Activated CD4-positive, alpha-beta T cell treated with anti-CD3 and anti-CD28 coated beads, Interleukin-2, Interleukin-6, amounts not matched to agents 100 ng/mL and 50 ng/mL, durations not matched to agents 16 hours and 8 hours (primary cell): ENCODE measurements at regions not wholly inside any gene's neighbourhood (a gene's known extent, or its start where the extent isn't known, plus 50 kb on each side); places are given as distances from the start of the nearest gene placed in this dataset.

Experiments used
- DNase-seq: peaks from one replicate; pipeline ENCODE4 v3.0.0-alpha.2; 2020

DNA sequence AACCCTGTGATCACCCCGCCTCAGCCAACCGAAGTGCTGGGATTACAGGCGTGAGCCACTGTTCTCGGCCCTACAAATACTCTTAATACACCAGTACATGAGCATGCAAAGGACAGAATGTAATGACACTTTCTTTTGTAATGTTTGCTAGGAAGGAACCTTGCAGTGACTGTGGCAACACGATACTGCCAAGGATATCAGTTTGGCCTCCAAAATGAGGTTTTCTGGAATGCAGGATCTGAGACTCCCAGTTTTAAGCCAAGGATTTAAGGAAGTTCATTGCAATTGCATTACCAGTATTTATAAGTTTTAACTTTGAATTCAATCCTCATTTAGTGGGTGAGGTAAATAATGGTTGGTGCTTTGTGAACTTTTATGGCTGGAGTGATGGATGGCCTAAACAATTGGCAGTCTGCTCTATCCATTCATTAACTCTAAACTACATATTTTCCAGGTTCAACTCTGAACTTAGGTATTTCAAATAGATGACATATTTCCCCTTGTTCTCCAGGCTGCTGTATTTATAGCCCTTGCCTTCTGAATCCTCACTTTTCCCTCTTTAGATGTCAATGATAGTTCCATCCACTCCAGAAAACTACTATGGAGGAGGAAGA, 330.3 kb downstream of the C11orf87 start:
- DNase-seq: no peak

DNA sequence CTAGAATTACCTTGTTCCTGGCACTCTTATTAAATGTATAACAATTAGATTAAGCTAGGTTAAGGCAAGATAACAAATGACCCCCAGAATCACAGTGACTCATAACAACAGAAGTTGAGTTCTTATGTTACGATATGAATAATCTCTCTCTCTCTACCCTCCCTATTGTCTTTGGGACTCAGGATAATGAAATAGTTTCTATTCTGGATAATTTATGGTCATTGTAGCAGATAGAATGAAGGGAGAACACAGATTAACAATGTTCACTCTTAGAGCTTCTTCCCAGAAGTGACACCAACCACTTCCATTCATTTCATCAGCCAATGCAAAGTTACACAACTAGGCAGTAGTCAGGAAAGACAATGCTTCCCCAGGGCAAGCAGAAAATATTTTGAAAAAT, 334.5 kb downstream of the C11orf87 start:
- DNase-seq: no peak

DNA sequence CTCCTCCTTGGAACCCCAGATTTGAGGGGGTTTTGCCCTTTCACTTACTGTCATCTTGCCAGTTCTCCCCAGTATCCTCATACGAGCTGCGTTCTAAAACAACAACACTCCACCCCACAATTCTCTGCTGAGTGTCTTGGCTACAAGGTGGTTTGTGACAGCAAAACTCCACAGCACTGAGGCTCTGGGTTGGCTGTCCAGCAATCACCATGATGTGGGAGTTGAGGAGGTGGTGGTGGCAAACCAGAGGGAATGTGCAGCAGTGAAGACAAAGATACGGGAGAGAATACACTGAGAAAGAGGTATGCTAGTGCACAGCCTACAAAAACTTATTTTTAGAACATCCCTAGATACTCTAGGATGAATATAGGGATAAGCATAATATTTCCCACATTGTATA, 335.0 kb downstream of the C11orf87 start:
- DNase-seq: no peak

DNA sequence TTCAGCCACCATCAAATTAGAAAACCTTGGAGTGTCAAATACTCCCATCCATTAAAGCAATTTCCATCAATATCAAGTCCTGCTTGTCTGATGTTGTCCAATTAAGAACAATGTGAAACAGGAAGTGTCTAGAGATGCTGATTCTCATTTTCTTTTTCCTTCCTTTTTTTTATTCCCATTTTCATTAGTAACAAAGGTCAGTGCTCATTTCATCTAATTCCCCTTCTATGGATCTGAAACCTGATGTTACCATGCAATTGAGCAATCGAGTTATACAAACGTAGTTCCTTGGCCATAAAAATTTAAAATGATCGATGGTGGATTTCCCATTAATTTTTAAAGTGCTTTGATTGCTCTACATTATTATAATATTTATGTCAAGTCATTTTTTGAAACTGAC, 330.6 kb upstream of the ZC3H12C start:
- DNase-seq: no peak

DNA sequence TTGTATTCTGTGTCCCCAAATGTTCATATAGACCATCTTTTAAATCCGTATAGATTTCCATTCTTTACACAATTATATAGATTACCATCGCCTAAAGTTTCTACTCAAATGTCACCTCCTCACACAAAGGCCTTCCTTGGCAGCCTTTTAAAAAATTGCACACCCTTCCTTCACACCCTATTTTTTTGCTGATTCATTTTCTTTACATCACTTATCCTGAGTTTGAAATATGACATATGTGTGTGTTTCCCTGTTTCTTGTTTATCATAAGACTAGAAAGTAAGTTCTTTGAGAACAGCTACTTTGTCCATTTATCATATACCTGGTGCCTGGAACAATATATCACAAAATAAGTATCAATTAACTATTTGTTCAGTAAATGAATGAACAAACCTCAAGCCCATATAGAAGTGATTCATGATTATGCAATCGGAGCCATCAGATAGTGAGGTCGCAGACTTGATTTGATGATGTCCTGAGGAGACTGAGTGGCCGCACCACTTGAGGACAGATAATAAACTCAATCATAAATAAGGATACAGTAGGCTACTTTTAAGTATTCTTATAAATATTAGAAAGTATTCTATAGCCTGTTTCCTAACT, 327.4 kb upstream of the ZC3H12C start:
- no peak for DNase-seq

DNA sequence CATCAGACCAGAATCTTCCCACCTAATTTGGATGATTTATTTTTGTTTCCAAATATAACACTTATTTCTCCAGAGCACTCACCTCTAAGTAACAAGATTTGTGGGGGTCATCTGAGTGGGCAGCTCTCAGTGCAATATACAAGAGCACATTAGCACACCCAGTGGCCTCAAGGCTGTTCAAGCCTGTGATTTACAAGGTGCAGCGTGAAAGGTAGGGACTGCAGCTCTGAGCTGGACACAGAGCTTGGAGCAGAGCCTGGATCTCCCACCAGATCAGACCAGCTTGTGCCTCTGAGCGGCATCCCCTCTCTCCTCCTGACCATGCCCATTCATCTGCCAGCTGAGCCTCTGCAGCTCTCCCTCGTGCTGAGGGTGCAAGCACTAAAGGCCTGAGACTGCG, 323.3 kb upstream of the ZC3H12C start:
- no peak for DNase-seq

DNA sequence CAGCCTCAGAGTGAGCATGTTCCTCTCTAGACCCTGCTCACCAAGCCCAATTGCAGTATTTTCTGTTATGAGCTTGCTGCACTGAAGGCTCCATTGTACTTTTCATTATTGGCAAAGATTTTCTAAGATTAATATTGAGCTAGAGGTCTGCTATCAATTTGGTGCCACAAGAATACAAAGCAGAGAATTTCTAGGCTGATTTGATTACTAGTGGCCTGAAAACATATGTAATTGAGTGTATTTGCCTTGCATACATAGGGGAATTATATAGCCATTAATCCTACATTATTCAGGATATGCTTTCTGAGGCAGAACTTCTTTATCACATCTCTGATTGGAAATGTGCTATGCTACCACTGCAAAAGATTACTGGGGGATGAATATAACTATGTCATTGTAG, 322.9 kb upstream of the ZC3H12C start:
- DNase-seq: no peak

DNA sequence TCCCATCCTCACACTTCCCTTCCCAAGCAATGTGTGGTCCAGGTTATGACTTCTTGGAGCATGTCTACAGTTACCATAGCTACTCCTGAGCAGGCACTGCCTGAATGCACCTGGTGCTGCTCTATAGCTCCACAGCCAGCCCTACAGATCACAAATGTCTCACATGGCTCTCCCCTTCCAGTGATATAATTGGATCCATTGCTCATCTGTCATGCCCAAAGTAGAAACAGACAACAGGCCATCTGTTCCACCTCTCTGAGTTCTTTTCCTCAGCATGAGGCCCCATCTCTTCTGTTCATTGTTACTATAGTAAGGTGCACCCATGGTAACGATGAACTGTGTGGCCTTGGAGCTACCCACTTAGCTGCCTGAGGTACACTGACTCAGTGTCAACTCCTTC, 320.3 kb upstream of the ZC3H12C start:
- DNase-seq: no peak

DNA sequence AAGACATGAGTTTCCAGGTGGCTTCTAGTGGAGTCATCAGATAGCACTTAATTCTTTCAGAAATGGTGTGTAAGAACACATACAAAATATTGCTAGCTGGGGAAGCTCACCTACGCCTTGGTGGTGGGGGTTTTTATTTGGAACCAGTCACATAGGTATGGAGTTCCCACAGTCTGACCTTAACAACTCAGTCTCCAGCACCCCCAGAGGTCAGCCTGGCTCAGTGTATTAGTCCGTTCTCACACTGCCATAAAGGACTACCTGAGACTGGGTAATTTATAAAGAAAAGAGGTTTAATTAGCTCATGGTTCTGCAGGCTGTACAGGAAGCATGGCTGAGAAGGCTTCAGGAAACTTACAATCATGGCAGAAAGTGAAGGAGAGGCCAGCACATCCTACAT, 317.5 kb upstream of the ZC3H12C start:
- no peak for DNase-seq

DNA sequence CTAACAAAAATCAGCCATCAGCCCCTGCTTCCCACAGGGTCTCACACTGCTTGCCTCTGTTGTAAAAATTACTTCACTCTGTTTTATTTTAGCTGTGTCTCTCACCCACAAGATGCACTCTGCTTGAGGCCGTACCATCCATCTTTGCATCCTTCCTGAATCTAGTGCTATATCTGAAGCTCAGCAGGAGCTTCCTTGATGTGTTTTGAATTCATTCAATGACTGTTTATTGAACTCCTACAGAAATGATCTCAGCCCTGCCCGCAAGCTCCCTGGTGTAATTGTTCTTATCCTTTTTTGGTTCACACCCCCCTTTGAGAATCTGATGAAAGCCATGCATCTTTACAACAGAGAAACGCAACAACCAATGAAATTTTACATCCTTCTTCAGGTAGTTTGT, 310.2 kb upstream of the ZC3H12C start:
- DNase-seq: no peak

DNA sequence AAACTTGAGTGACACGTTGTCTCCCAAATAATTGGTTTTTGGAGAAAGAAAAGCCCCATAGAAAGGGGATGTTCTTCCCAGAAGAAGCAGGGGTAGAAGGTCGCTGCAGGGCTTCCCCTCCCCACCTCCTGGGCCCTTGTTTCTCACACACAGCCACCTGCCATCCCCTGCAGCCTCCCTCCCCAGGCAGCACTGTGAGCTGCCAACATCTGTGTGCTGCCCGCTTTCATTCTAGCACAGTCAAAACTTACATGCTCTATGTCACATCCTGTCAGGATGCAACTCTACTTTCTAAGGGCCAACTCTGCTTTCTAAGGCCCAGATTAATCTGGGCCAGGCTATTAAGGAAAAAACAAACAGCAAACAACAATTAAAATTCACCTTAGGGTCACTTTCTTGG, 309.4 kb upstream of the ZC3H12C start:
- DNase-seq: peak; percentile 6

DNA sequence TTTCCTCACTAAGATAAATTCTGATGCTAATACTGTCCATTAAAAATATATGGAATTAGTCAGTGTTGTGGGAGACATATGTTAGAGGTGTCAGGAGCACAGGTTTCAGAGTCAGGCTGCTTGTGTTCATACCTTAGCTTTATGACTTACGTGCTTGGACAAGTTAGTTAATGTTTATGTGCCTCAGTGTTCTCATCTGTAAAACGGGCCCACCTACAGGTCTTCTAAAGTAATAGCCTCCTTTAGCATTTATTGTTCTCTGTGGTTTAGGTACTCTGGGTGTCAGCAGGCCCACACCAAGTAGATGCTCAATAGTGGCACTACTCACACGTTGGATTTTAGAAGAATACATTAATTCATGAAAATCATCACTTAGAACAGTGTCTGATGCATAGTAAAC, 308.7 kb upstream of the ZC3H12C start:
- DNase-seq: no peak

DNA sequence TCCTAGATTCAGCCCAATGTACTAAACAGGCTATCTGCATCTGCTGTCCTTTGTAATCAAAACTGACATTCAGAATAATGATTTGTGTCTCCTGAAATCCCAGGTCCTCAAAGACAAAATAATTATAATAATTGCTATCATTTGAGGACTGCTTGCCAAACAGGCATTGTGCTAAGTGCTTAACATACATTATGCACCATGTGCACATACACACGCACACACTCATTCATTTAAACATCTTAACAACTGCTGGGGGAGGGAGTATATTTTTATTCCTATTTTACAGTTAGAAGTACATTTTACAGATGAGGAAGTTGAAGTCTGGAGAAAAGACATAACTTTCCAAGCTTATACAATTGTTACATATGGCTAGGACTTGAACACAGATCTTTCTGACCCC, 308.0 kb upstream of the ZC3H12C start:
- no peak for DNase-seq

DNA sequence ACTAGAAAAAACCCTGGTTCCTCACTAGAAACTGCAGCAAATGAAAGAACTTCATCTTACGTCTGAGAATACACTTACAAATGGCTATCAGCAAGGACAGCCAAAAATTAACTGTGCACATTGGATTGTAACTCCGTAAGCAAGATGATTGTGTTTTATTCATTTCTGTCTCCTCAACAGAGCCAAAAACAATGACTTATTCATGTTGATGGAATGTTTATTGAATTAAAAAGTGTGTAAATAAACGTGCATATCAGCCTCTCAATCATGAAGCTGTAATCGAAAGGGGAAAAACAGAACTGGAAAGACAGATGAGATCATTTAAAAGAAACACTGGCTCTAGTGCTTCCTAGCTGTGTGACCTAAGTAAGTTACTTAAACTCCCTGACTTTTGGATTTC, 307.5 kb upstream of the ZC3H12C start:
- DNase-seq: no peak

DNA sequence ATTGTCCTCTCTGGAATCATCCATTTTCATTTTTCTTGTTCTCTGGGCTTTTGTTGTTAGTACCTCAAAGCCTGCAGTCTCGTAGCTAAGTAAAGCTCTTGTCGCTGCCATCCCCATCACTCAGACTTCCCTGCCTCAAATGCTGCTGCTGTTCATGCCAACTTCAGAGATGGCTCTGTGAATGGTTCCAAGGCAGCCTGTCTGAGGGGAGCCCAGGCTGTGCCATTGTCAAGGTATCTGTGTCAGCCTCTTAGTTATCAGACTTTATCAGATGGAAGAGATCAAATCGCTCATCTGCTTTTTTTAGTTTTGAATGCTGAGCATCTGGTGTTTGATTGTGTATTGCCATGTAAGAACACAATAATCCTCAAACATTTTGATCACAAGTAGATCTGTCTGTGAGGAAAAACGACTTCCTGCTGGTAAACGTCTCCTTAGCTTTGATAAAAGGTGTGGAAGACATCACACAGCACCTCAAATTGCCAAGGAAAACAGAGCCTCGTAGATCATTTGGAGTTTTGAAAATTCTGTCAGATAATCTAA, 304.2 kb upstream of the ZC3H12C start:
- no peak for DNase-seq

DNA sequence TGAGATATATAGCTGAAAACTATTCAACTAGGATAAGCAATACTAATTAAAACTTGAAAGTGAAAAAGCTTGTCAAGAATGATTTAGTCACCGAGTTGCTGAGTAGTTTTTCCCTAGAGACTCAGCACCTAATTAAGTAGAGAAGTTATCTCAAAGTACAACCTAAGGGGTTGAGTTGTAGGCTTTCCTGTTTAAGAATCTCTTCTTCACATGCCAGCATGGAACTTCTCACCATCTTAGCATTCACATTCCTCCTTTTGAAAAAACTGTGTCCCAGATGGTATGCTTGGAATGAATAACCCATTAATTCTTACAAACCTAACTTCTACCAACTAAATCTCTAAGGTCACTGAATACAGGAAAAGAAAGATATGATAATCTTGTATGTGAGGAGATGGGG, 303.3 kb upstream of the ZC3H12C start:
- DNase-seq: no peak

DNA sequence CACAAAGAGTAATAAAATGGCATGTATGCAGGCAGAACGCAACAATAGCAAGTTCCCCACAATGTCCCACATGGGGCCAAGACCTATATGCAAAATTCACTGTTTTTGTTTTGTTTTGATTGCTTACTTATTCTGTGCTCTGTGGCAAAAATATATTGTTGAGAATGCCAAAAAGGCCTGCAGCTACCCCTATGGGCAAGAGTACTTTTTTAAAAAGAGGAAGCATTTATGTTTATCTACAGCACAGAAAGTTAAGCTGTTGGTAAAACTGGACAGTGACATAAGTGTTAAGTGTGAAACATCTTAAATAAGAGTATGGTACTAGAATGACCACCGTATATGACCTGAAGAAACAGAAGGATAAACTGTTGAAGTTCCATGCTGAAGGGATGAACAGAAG, 301.9 kb upstream of the ZC3H12C start:
- no peak for DNase-seq

DNA sequence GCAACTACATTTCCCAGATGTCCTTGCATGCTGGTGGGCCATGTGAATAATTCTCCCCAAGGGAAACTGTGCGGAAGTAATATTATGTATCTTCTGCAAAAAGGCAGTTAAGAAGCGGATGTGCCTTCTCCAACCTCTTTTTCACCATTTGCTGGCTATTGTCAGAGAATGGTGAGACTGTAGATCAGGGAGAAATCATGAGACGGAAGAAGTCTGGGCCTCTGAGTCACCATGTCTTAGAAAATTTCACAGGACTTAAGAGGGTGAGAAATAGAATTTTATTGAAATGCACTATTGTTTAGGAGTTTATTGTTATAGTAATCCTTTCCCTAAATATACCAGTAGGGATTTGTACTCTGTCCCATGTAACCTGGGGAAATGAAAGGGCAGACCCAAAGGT, 298.7 kb upstream of the ZC3H12C start:
- no peak for DNase-seq

DNA sequence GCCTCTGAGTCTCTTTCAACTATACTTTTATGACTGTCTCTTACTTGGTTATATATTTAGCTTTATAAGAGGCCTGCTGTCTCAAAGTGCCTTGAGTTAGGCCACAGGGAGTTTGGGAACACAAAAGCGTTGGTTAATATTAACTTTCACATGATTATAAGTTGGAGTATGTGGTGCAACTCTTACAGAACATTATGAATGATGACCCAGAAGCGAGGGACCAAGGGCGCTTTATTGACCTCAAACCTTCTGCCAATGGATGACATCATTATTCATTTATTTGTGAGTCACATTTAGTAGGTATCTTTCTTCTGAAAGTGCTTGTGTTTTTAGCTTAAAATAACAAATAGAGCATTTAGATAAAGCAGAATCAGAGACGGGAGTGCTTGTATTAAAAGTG, 298.0 kb upstream of the ZC3H12C start:
- DNase-seq: no peak

DNA sequence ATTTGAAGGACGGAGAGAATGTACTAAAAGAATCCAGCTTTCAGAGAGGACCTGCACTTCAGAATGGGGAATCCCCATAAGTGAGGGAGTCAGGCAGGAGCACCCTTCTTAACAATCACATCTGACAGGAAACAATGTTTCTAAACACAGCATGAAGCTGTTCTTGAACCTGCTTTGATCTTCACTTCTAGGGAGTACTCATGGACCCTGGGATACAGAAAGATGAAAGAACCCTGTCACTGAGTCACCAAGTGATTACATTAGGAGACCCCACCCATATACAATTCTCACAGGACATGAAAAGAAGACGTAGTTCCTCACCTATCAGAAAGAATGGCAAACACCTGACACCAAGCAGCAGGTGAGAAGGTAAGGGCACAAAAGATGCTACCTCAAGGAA, 296.9 kb upstream of the ZC3H12C start:
- DNase-seq: no peak

DNA sequence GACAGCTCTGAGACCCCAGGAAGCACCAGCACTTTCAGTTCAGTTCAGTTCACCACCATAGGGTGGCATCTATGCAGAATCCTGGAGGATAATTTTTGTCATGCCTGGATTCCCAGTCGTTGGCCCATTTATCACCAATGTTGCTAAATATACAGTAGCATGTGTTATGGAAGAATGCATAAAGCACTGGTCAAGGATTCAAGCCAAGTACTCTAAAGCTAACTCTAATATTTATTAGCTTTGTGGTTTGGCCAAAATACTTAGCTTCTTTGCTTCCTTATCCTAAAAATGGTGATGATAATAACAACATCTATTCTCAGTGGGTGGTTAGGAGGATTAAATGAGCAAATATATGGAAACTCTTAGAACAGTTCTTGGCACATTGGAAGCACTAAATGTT, 294.7 kb upstream of the ZC3H12C start:
- no peak for DNase-seq

DNA sequence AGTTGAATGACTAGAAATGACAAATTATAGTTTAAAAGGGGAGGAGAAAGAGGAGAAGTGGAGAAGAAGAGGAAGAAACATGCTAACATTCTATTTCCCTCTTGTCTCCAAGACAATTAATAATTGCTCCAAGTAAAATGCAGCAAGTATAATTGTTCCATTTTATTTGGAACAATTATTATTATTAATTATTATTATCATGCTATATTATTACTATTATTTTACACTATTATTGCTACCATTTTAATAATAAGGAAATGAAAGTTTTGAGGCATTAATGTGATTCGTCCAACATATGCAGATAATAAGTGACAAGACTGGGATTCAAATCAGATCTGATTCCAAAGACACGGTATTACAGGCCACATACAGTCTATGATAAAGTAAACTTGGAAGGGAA, 293.6 kb upstream of the ZC3H12C start:
- no peak for DNase-seq

DNA sequence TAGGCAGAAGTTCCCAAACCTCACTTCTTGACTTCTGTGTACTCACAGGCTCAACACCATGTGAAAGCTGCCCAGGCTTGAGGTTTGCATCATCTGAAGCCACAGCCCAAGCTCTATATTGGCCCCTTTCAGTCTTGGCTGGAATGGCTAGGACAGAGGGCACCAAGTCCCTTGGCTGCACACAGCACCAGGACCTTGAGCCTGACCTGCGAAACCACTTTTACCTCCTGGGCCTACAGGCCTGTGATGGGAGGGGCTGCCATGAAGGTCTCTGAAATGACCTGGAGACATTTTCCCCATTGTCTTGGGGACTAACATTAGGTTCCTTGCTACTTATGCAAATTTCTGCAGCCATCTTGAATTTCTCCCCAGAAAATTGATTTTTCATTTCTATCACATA, 288.3 kb upstream of the ZC3H12C start:
- DNase-seq: no peak

DNA sequence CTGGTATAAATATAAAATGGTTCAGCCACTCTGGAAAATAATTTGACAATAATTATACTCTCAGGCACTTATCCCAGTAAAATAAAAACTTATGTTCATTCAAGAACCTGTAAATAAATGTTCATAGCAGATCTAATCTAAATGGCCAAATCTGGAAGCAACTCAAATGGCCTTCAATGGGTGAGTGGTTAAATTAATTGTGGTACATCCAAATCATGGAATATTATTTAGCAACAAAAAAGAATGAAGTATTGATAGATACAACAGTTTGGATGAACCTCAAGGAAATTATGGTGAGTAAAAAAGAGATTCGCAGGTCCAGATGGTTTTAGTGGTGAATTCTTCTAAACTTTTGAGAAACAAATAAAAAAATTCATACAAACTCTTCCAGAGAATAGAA, 287.0 kb upstream of the ZC3H12C start:
- no peak for DNase-seq

DNA sequence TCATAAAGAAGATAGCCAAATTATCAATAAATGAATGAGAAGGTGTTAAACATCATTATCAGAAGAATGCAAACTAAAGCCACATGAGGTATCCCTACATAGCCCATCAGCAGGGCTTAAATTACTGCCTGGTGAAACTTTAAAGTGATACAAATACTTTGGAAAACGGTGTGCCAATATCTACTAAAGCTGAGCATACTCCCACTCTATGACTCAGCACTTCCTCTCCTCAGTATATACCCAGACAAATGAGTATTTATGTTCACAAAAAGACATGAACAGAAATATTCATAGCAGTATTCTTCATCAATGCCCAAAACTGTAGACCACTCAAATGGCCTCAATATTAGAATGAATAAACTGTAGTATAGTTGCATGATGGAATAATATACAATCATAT, 284.6 kb upstream of the ZC3H12C start:
- no peak for DNase-seq
